ENCODE measurements at regions not wholly inside any gene's neighbourhood (a gene's known extent, or its start where the extent isn't known, plus 50 kb on each side); places are given as distances from the start of the nearest gene placed in this dataset.

GRCh38 chr1:14504517-14504916 is 94.0 kb upstream of the KAZN start:
- ChIA-PET POLR2A (no interaction called here), CTCF (no interaction called here)
- Histone ChIP-seq H2AFZ (ENCODE audit: insufficient read depth, low read depth, low read length, poor library complexity, severe bottlenecking) (no peak overlapping the region), H3K9ac (ENCODE audit: low read length) (no peak overlapping the region), H3K4me1 (ENCODE audit: control insufficient read depth in 2 of 2, insufficient read depth in 2 of 2, low read length in 2 of 2) (no peaks in the 10 kb centered on the region), H3K4me2 (replicated peaks; ENCODE audit: low read depth, low read length, poor library complexity, severe bottlenecking) (no peak overlapping the region), H3K27me3 (replicated peaks in 1 of 4; ENCODE audit: control extremely low read depth in 1 of 4, control insufficient read depth in 3 of 4, insufficient read depth in 4 of 4, low read length in 3 of 4) (peaks cover 0 to 3% (median 0%) of the 10 kb centered on the region in 4 experiments), H3K4me3 (ENCODE audit: control extremely low read depth in 1 of 5, extremely low read depth in 1 of 5, insufficient read depth in 1 of 5, low read depth in 2 of 5, low read length in 4 of 5) (no peak overlapping the region), H3K36me3 (replicated peaks in 1 of 2; ENCODE audit: control extremely low read depth in 1 of 2, control insufficient read depth in 1 of 2, extremely low read depth in 1 of 2, insufficient read depth in 2 of 2, low read length in 1 of 2) (no peaks in the 10 kb centered on the region), H3K9me3 (ENCODE audit: control extremely low read depth in 1 of 3, control insufficient read depth in 2 of 3, insufficient read depth in 1 of 3, low read length in 2 of 3) (no peaks in the 10 kb centered on the region), H4K20me1 (ENCODE audit: control insufficient read depth, insufficient read depth, low read length, poor library complexity, severe bottlenecking) (no peaks in the 10 kb centered on the region), H3K27ac (ENCODE audit: low read length in 2 of 2) (no peak overlapping the region), H3K79me2 (ENCODE audit: control insufficient read depth, insufficient read depth, low read length) (no peaks in the 10 kb centered on the region)
- Mint-ChIP-seq H3K9me3 (ENCODE audit: insufficient read depth) (no peaks in the 10 kb centered on the region), H3K4me3 (no peak overlapping the region), H3K4me1 (no peaks in the 10 kb centered on the region), H3K27me3 (peaks cover 15% of the 10 kb centered on the region), H3K27ac (no peak overlapping the region)
- TF ChIP-seq EZH2 (IDR thresholded peaks at IDR 0.05; ENCODE audit: borderline replicate concordance, insufficient read depth, low read depth, low read length, poor library complexity, severe bottlenecking) (no peak), CTCF (IDR thresholded peaks at IDR 0.05) (no peak)
- no peak for ATAC-seq (ENCODE audit: low read depth)
- intact Hi-C loops (cut with micrococcal nuclease), result no loop called here
- WGBS (ENCODE audit: insufficient coverage), result 80% methylated on average over 1 of the region's 5 CpGs
- DNase-seq, result no peak

- TF ChIP-seq CTCF (IDR thresholded peaks at IDR 0.05) (no peak), EZH2 (IDR thresholded peaks at IDR 0.05; ENCODE audit: borderline replicate concordance, insufficient read depth, low read depth, low read length, poor library complexity, severe bottlenecking) (no peak)
- Histone ChIP-seq H3K9ac (ENCODE audit: low read length) (no peak overlapping the region), H3K4me2 (replicated peaks; ENCODE audit: low read depth, low read length, poor library complexity, severe bottlenecking) (no peak overlapping the region), H3K4me1 (ENCODE audit: control insufficient read depth in 2 of 2, insufficient read depth in 2 of 2, low read length in 2 of 2) (no peaks in the 10 kb centered on the region), H2AFZ (ENCODE audit: insufficient read depth, low read depth, low read length, poor library complexity, severe bottlenecking) (no peak overlapping the region), H3K4me3 (ENCODE audit: control extremely low read depth in 1 of 5, extremely low read depth in 1 of 5, insufficient read depth in 1 of 5, low read depth in 2 of 5, low read length in 4 of 5) (no peak overlapping the region), H3K79me2 (ENCODE audit: control insufficient read depth, insufficient read depth, low read length) (no peaks in the 10 kb centered on the region), H3K36me3 (replicated peaks in 1 of 2; ENCODE audit: control extremely low read depth in 1 of 2, control insufficient read depth in 1 of 2, extremely low read depth in 1 of 2, insufficient read depth in 2 of 2, low read length in 1 of 2) (no peaks in the 10 kb centered on the region), H3K27ac (ENCODE audit: low read length in 2 of 2) (no peak overlapping the region), H4K20me1 (ENCODE audit: control insufficient read depth, insufficient read depth, low read length, poor library complexity, severe bottlenecking) (no peaks in the 10 kb centered on the region), H3K27me3 (replicated peaks in 1 of 4; ENCODE audit: control extremely low read depth in 1 of 4, control insufficient read depth in 3 of 4, insufficient read depth in 4 of 4, low read length in 3 of 4) (peaks cover 0 to 3% (median 0%) of the 10 kb centered on the region in 4 experiments), H3K9me3 (ENCODE audit: control extremely low read depth in 1 of 3, control insufficient read depth in 2 of 3, insufficient read depth in 1 of 3, low read length in 2 of 3) (no peaks in the 10 kb centered on the region)
- DNase-seq (no peak), ATAC-seq (ENCODE audit: low read depth) (no peak)
- no peak overlapping the region for H3K27ac Mint-ChIP-seq
- ChIA-PET POLR2A (no interaction called here), CTCF (no interaction called here)
- intact Hi-C loops (cut with micrococcal nuclease), result no loop called here
- H3K27me3 Mint-ChIP-seq, result peaks cover 11% of the 10 kb centered on the region
- H3K4me1 Mint-ChIP-seq, result no peaks in the 10 kb centered on the region
- WGBS (ENCODE audit: insufficient coverage), result 94% methylated on average over 6 of the region's 11 CpGs
- H3K9me3 Mint-ChIP-seq (ENCODE audit: insufficient read depth), result no peaks in the 10 kb centered on the region
- no peak overlapping the region for H3K4me3 Mint-ChIP-seq
Measured at GRCh38 chr1:14506471-14507255, 91.8 kb upstream of the KAZN start.

Measured in B cell (primary cell).